ENCODE measurements at regions not wholly inside any gene's neighbourhood (a gene's known extent, or its start where the extent isn't known, plus 50 kb on each side); places are given as distances from the start of the nearest gene placed in this dataset.

- no peaks in the 10 kb centered on the region for H3K27me3 ChIP-seq
- no peaks in the 10 kb centered on the region for H3K9me3 ChIP-seq
- no peaks in the 10 kb centered on the region for H3K36me3 ChIP-seq
- no peak overlapping the region for H3K27ac ChIP-seq
- peaks cover 0 to 2% (median 0%) of the 10 kb centered on the region in 4 donors for H3K4me1 ChIP-seq
- TF ChIP-seq EP300 (IDR thresholded peaks at IDR 0.05; ENCODE audit: low read depth): no peak
- TF ChIP-seq POLR2A (IDR thresholded peaks at IDR 0.05): no peak
- TF ChIP-seq, protein P1, sequence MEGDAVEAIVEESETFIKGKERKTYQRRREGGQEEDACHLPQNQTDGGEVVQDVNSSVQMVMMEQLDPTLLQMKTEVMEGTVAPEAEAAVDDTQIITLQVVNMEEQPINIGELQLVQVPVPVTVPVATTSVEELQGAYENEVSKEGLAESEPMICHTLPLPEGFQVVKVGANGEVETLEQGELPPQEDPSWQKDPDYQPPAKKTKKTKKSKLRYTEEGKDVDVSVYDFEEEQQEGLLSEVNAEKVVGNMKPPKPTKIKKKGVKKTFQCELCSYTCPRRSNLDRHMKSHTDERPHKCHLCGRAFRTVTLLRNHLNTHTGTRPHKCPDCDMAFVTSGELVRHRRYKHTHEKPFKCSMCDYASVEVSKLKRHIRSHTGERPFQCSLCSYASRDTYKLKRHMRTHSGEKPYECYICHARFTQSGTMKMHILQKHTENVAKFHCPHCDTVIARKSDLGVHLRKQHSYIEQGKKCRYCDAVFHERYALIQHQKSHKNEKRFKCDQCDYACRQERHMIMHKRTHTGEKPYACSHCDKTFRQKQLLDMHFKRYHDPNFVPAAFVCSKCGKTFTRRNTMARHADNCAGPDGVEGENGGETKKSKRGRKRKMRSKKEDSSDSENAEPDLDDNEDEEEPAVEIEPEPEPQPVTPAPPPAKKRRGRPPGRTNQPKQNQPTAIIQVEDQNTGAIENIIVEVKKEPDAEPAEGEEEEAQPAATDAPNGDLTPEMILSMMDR (IDR thresholded peaks at IDR 0.05): no peak
- TF ChIP-seq POLR2AphosphoS5 (IDR thresholded peaks at IDR 0.05): no peak
- no peak overlapping the region for H3K4me3 ChIP-seq
- intact Hi-C loops (cut with DNase I; ENCODE audit: low total_unique reads): no loop called here
- in situ Hi-C loops (cut with MboI; ENCODE audit: low pct_ligation_motif_present in 1 of 4, low pct_unique_long_range_greater_than_20kb in 1 of 4, low sequenced_read_pairs in 3 of 4): no loop called here
- DNase-seq: no peak
Measured at GRCh38 chr12:84692071-84692470, 220.5 kb downstream of the SLC6A15 start.

- in situ Hi-C loops (cut with MboI; ENCODE audit: low pct_ligation_motif_present in 1 of 4, low pct_unique_long_range_greater_than_20kb in 1 of 4, low sequenced_read_pairs in 3 of 4): no loop called here
- Histone ChIP-seq H3K36me3 (no peaks in the 10 kb centered on the region), H3K4me3 (no peak overlapping the region), H3K27me3 (no peaks in the 10 kb centered on the region), H3K27ac (no peak overlapping the region), H3K4me1 (peaks cover 0 to 2% (median 0%) of the 10 kb centered on the region in 4 donors), H3K9me3 (no peaks in the 10 kb centered on the region)
- intact Hi-C loops (cut with DNase I; ENCODE audit: low total_unique reads): no loop called here
- no peak for TF ChIP-seq POLR2AphosphoS5 (IDR thresholded peaks at IDR 0.05)
- TF ChIP-seq, protein P1 (IDR thresholded peaks at IDR 0.05): no peak
- no peak for TF ChIP-seq POLR2A (IDR thresholded peaks at IDR 0.05)
- DNase-seq: no peak
- WGBS, 2 donors (ENCODE audit: low coverage in 1 of 2): 33 to 39% methylated on average over 1 of the region's 1 CpG
Measured at GRCh38 chr12:84691266-84691665, 221.3 kb downstream of the SLC6A15 start.

- TF ChIP-seq POLR2A (IDR thresholded peaks at IDR 0.05) (no peak), EP300 (IDR thresholded peaks at IDR 0.05; ENCODE audit: low read depth) (no peak), POLR2AphosphoS5 (IDR thresholded peaks at IDR 0.05) (no peak)
- TF ChIP-seq, protein P1 (IDR thresholded peaks at IDR 0.05): no peak
- in situ Hi-C loops (cut with MboI; ENCODE audit: low pct_ligation_motif_present in 1 of 4, low pct_unique_long_range_greater_than_20kb in 1 of 4, low sequenced_read_pairs in 3 of 4): no loop called here
- intact Hi-C loops (cut with DNase I; ENCODE audit: low total_unique reads): no loop called here
- H3K4me3 ChIP-seq: no peak overlapping the region
- H3K9me3 ChIP-seq: no peaks in the 10 kb centered on the region
- H3K27me3 ChIP-seq: no peaks in the 10 kb centered on the region
- H3K27ac ChIP-seq: no peak overlapping the region
- no peaks in the 10 kb centered on the region for H3K36me3 ChIP-seq
- 61 to 63% methylated on average over 6 to 9 of the region's 9 CpGs for WGBS, 2 donors (ENCODE audit: low coverage in 1 of 2)
- no peak for DNase-seq
- no peaks in the 10 kb centered on the region for H3K4me1 ChIP-seq
Measured at GRCh38 chr12:84689638-84690037, 223.0 kb downstream of the SLC6A15 start.

DNA sequence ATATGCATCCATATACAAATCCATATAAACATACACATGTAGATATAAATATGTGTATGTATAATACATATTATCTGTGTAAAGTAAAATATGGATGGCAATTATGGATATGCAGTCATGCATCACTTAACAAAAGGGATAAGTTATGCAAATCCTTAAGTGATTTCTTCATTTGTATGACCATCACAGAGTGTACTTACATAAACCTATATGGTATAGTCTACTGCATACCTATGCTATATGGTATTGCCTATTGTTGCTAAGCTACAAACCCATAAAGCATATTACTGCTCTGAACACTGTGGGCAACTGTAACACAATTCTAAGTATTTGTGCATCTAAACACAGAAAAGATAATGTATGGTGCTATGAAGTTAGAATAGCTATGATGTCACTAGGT lies 227.2 kb downstream of the SLC6A15 start:
- Histone ChIP-seq H3K9me3 (no peaks in the 10 kb centered on the region), H3K27ac (no peak overlapping the region), H3K36me3 (no peaks in the 10 kb centered on the region), H3K27me3 (no peaks in the 10 kb centered on the region), H3K4me3 (no peak overlapping the region), H3K4me1 (no peaks in the 10 kb centered on the region)
- DNase-seq: no peak
- in situ Hi-C loops (cut with MboI; ENCODE audit: low pct_ligation_motif_present in 1 of 4, low pct_unique_long_range_greater_than_20kb in 1 of 4, low sequenced_read_pairs in 3 of 4): no loop called here
- intact Hi-C loops (cut with DNase I; ENCODE audit: low total_unique reads): no loop called here
- TF ChIP-seq POLR2AphosphoS5 (IDR thresholded peaks at IDR 0.05) (no peak), POLR2A (IDR thresholded peaks at IDR 0.05) (no peak), EP300 (IDR thresholded peaks at IDR 0.05; ENCODE audit: low read depth) (no peak)
- TF ChIP-seq, protein P1 (IDR thresholded peaks at IDR 0.05): no peak
